Smooth muscle cell (in vitro differentiated cells): ENCODE measurements at regions not wholly inside any gene's neighbourhood (a gene's known extent, or its start where the extent isn't known, plus 50 kb on each side); places are given as distances from the start of the nearest gene placed in this dataset.
"Not testable (repeated sequence)": the region's sequence is repeated elsewhere in the genome, so short reads cannot be mapped to it uniquely, and the experiment has no call there.

Experiments
- DNase-seq: peaks from one replicate; lab custom pipeline; 2025; ENCODE audit not compliant: unreplicated experiment; lab: John Stamatoyannopoulos, UW
- H2AFZ ChIP-seq: fragments of 200-600 bp; sonication (generic); 2 replicates; pipeline ENCODE4 v1.6.0; 2016; ENCODE audit warnings: antibody characterized with exemption, low read depth, mild to moderate bottlenecking
- H3F3A ChIP-seq: fragments of 200-600 bp; sonication (generic); 2 replicates; pipeline ENCODE4 v1.6.0; 2017; ENCODE audit warnings: antibody characterized with exemption, low read depth
- H3K27ac ChIP-seq: fragments of 200-600 bp; sonication (generic); 2 replicates; pipeline ENCODE4 v1.5.1; 2016; ENCODE audit warnings: low read depth, mild to moderate bottlenecking
- H3K27me3 ChIP-seq: fragments of 200-600 bp; sonication (generic); 2 replicates; pipeline ENCODE4 v1.6.1; 2016; ENCODE audit warnings: low read depth, mild to moderate bottlenecking
- H3K36me3 ChIP-seq: fragments of 200-600 bp; sonication (generic); 2 replicates; pipeline ENCODE4 v1.5.1; 2016; ENCODE audit warnings: low read depth
- H3K4me1 ChIP-seq: fragments of 200-600 bp; sonication (generic); 2 replicates; pipeline ENCODE4 v1.5.1; 2016; ENCODE audit warnings: low read depth
- H3K4me2 ChIP-seq: fragments of 200-600 bp; sonication (generic); 2 replicates; pipeline ENCODE4 v1.6.0; 2016; ENCODE audit warnings: mild to moderate bottlenecking
- H3K4me3 ChIP-seq: fragments of 200-600 bp; sonication (generic); 2 replicates; pipeline ENCODE4 v1.5.1; 2016; ENCODE audit warnings: mild to moderate bottlenecking
- H3K79me2 ChIP-seq: fragments of 200-600 bp; sonication (generic); 2 replicates; pipeline ENCODE4 v1.6.0; 2016; ENCODE audit warnings: low read depth, mild to moderate bottlenecking
- H3K9ac ChIP-seq: fragments of 200-600 bp; sonication (generic); 2 replicates; pipeline ENCODE4 v1.6.0; 2016; ENCODE audit warnings: low read depth
- H3K9me3 ChIP-seq: fragments of 200-600 bp; sonication (generic); replicated peaks from 2 replicates; pipeline ENCODE4 v1.5.1; 2016; ENCODE audit warnings: low read depth
- H4K20me1 ChIP-seq: fragments of 200-600 bp; sonication (generic); 2 replicates; pipeline ENCODE4 v1.6.0; 2016; ENCODE audit warnings: low read depth
- CTCF ChIP-seq: fragments of 200-600 bp; sonication (generic); IDR thresholded peaks from 2 replicates; pipeline ENCODE4 v1.5.1; 2017; ENCODE audit warnings: borderline replicate concordance, mild to moderate bottlenecking, antibody characterized with exemption; ENCODE audit not compliant: insufficient read depth, poor library complexity, severe bottlenecking
- WGBS: methylation state at CpG from one replicate; pipeline ENCODE4 v1.1.7; 2016; ENCODE audit warnings: low lambda C conversion rate; 5-methylcytosine and 5-hydroxymethylcytosine counted together

- H3K4me2 ChIP-seq, H3K4me1 ChIP-seq, H3F3A ChIP-seq, H3K27me3 ChIP-seq, H4K20me1 ChIP-seq, H3K79me2 ChIP-seq, H3K9me3 ChIP-seq, H3K27ac ChIP-seq, DNase-seq, H3K36me3 ChIP-seq, H2AFZ ChIP-seq, H3K9ac ChIP-seq, H3K4me3 ChIP-seq: not testable (repeated sequence)
- WGBS: 91% methylated on average over 13 of the region's 13 CpGs
Observed at GRCh38 chr6:88418921-88419810, 253.0 kb upstream of the CNR1 start.

GRCh38 chr6:88417361-88417760 lies 251.2 kb upstream of the CNR1 start:
- 87% methylated on average over 5 of the region's 5 CpGs for WGBS
- H3K36me3 ChIP-seq, H3K4me1 ChIP-seq, H3K27ac ChIP-seq, H3K4me2 ChIP-seq, H3K27me3 ChIP-seq, H3K4me3 ChIP-seq, H3K79me2 ChIP-seq, H3F3A ChIP-seq, H3K9me3 ChIP-seq, H4K20me1 ChIP-seq, H2AFZ ChIP-seq, H3K9ac ChIP-seq, DNase-seq: not testable (repeated sequence)

GRCh38 chr6:88413459-88413858 lies 247.3 kb upstream of the CNR1 start:
- H3K4me1 ChIP-seq: no peaks in the 10 kb centered on the region
- TF ChIP-seq CTCF: no peak
- no peaks in the 10 kb centered on the region for H3K79me2 ChIP-seq
- H3K9ac ChIP-seq: no peak overlapping the region
- WGBS: 56% methylated on average over 1 of the region's 1 CpG
- H3K36me3 ChIP-seq: no peaks in the 10 kb centered on the region
- no peak overlapping the region for H2AFZ ChIP-seq
- no peaks in the 10 kb centered on the region for H3K27me3 ChIP-seq
- DNase-seq: no peak
- H3K9me3 ChIP-seq: no peaks in the 10 kb centered on the region
- H3K27ac ChIP-seq: no peak overlapping the region
- H3F3A ChIP-seq: no peaks in the 10 kb centered on the region
- H3K4me2 ChIP-seq: no peak overlapping the region
- no peak overlapping the region for H3K4me3 ChIP-seq
- no peaks in the 10 kb centered on the region for H4K20me1 ChIP-seq

- not testable (repeated sequence) for H3K4me1 ChIP-seq, H4K20me1 ChIP-seq, H2AFZ ChIP-seq, DNase-seq, H3K27me3 ChIP-seq, H3F3A ChIP-seq, H3K9ac ChIP-seq, H3K4me3 ChIP-seq, H3K27ac ChIP-seq, H3K79me2 ChIP-seq, H3K9me3 ChIP-seq, H3K36me3 ChIP-seq, H3K4me2 ChIP-seq
- WGBS: 94% methylated on average over 4 of the region's 4 CpGs
Observed at GRCh38 chr6:88408355-88408754, 242.2 kb upstream of the CNR1 start.

- not testable (repeated sequence) for H3K4me1 ChIP-seq, H3K9me3 ChIP-seq
- WGBS: 60% methylated on average over 19 of the region's 19 CpGs
Observed at GRCh38 chr6:88406674-88407073, 240.5 kb upstream of the CNR1 start.

More at GRCh38 chr6:88406674-88407073, 240.5 kb upstream of the CNR1 start:
- not testable (repeated sequence) for H3K4me2 ChIP-seq, H2AFZ ChIP-seq, H3K79me2 ChIP-seq, DNase-seq, H3K36me3 ChIP-seq, H3K4me3 ChIP-seq, H3F3A ChIP-seq, H3K9ac ChIP-seq, H3K27me3 ChIP-seq, H3K27ac ChIP-seq, H4K20me1 ChIP-seq
